MM.1S (cell line): ENCODE measurements at regions not wholly inside any gene's neighbourhood (a gene's known extent, or its start where the extent isn't known, plus 50 kb on each side); places are given as distances from the start of the nearest gene placed in this dataset.

Experiments used
- CTCF ChIP-seq: fragments of 300-600 bp; sonication (generic); IDR thresholded peaks from 2 replicates; pipeline ENCODE4 v1.5.1; 2016; ENCODE audit warnings: antibody characterized with exemption, low read length, mixed read lengths
- EZH2phosphoT487 ChIP-seq: fragments of 300-600 bp; sonication (generic); IDR thresholded peaks from 2 replicates; pipeline ENCODE4 v1.6.1; 2018; ENCODE audit warnings: antibody characterized with exemption, low read length

GRCh38 chr12:46432325-46432724 is 59.8 kb upstream of the SLC38A2 start:
- no peak for TF ChIP-seq CTCF
- no peak for TF ChIP-seq EZH2phosphoT487
